CD4-positive, alpha-beta memory T cell (primary cell): ENCODE measurements at regions not wholly inside any gene's neighbourhood (a gene's known extent, or its start where the extent isn't known, plus 50 kb on each side); places are given as distances from the start of the nearest gene placed in this dataset.

Source experiments
- CTCF ChIA-PET: fragments of 350-600 bp; sonication (Branson Sonifier 250); formaldehyde crosslinking; loops from one replicate; lab custom pipeline; 2021; ENCODE audit warnings: inconsistent platforms; ENCODE audit not compliant: partially characterized antibody; lab: Charles Lee
- POLR2A ChIA-PET: fragments of 350-600 bp; sonication (Branson Sonifier 250); formaldehyde crosslinking; loops from one replicate; lab custom pipeline; 2021; ENCODE audit not compliant: partially characterized antibody; lab: Charles Lee
- DNase-seq, 5 donors: peaks; one replicate each; pipeline versions ENCODE4 v3.0.0 to v3.0.0-alpha.2; 2020 to 2022; ENCODE audit warnings: mixed read lengths in 1 of 5
- H3K27ac ChIP-seq: one replicate; pipeline ENCODE4 v1.7.0; 2013; ENCODE audit warnings: low read depth, low read length
- H3K27me3 ChIP-seq: 2 replicates; pipeline ENCODE4 v1.7.0; 2013; ENCODE audit warnings: mild to moderate bottlenecking, low read length, moderate library complexity; ENCODE audit not compliant: insufficient read depth
- H3K36me3 ChIP-seq: 2 replicates; pipeline ENCODE4 v1.7.0; 2013; ENCODE audit warnings: mild to moderate bottlenecking, low read length, moderate library complexity; ENCODE audit not compliant: insufficient read depth
- H3K4me1 ChIP-seq: 2 replicates; pipeline ENCODE4 v1.7.0; 2013; ENCODE audit warnings: mild to moderate bottlenecking, low read length, moderate library complexity; ENCODE audit not compliant: insufficient read depth
- H3K4me3 ChIP-seq, 2 donors: one replicate each; pipeline ENCODE4 v1.7.0; 2013; ENCODE audit warnings: low read length in 2 of 2, mild to moderate bottlenecking in 1 of 2
- H3K9me3 ChIP-seq, 2 donors: one replicate each; pipeline ENCODE4 v1.7.0; 2013; ENCODE audit warnings: low read length in 2 of 2, control low read depth in 1 of 2; ENCODE audit not compliant: control insufficient read depth in 1 of 2
- H3K27ac Mint-ChIP-seq, 7 donors: one replicate each; pipeline ENCODE4 v1.8.0; 2020 to 2021; ENCODE audit warnings: mixed read lengths in 7 of 7, mild to moderate bottlenecking in 6 of 7, inconsistent platforms in 3 of 7, moderate library complexity in 3 of 7
- H3K27me3 Mint-ChIP-seq, 2 donors: one replicate each; pipeline ENCODE4 v1.8.0; 2020 to 2021; ENCODE audit warnings: mixed read lengths in 2 of 2
- H3K36me3 Mint-ChIP-seq, 2 donors: one replicate each; pipeline ENCODE4 v1.8.0; 2020 to 2021; ENCODE audit warnings: mixed read lengths in 2 of 2, inconsistent platforms in 1 of 2, mild to moderate bottlenecking in 1 of 2
- H3K4me1 Mint-ChIP-seq, 4 donors: one replicate each; pipeline ENCODE4 v1.8.0; 2020 to 2021; ENCODE audit warnings: mixed read lengths in 4 of 4, mild to moderate bottlenecking in 1 of 4
- H3K4me3 Mint-ChIP-seq, 8 donors: one replicate each; pipeline ENCODE4 v1.8.0; 2020 to 2021; ENCODE audit warnings: mixed read lengths in 8 of 8, mild to moderate bottlenecking in 7 of 8, moderate library complexity in 6 of 8, inconsistent platforms in 3 of 8
- H3K9me3 Mint-ChIP-seq, 8 donors: one replicate each; pipeline ENCODE4 v1.8.0; 2020 to 2021; ENCODE audit warnings: mixed read lengths in 8 of 8, mild to moderate bottlenecking in 5 of 8, inconsistent platforms in 3 of 8, moderate library complexity in 1 of 8
- intact Hi-C: fragments of 100-400 bp; cut with micrococcal nuclease; formaldehyde crosslinking; loops from one replicate; pipeline ENCODE4 v1.15.1; 2023

DNA sequence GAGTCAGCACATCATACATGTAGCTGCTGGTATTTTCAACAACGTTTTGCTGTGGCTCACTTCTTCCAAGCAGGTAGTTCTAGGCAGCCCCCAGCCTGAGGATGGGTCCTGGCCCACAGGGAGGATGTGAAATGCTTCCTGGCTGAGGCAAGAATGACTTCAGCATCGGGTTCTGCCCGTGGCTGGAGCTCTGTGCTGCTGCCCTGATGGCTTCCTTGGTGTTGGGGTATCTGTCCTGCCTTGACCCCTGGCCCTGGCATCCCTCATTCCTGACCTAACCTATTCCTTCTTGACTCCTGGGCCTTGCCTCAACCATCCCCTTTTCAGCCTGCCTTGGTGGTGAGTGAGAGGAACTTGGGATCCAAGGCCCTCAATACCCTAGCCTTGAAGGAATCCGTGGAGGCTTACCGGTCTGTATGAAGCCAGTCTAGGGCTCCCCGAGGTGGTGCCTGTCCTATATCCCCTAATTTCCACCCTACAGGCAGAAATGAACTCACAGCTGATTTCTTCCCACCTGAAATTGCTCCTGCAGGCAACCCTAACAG lies 300.6 kb downstream of the TLE3 start:
- no peak overlapping the region for H3K27ac ChIP-seq
- no peaks in the 10 kb centered on the region for H3K36me3 ChIP-seq
- H3K4me3 ChIP-seq: no peak overlapping the region
- H3K36me3 Mint-ChIP-seq: no peaks in the 10 kb centered on the region
- H3K9me3 Mint-ChIP-seq: peaks cover 0 to 2% (median 0%) of the 10 kb centered on the region in 8 donors
- H3K4me1 ChIP-seq: no peaks in the 10 kb centered on the region
- ChIA-PET POLR2A (no interaction called here), CTCF (interaction anchor here (0.7 kb wide), 1 partner anchor 62 kb away, joined by 3 read pairs; no protein-coding TSS in a partner anchor)
- H3K27me3 ChIP-seq: no peaks in the 10 kb centered on the region
- intact Hi-C loops: no loop called here
- no peak for DNase-seq
- no peaks in the 10 kb centered on the region for H3K4me1 Mint-ChIP-seq
- H3K27me3 Mint-ChIP-seq: no peaks in the 10 kb centered on the region
- H3K4me3 Mint-ChIP-seq: no peak overlapping the region
- H3K27ac Mint-ChIP-seq: no peak overlapping the region
- H3K9me3 ChIP-seq: no peaks in the 10 kb centered on the region

- H3K4me1 ChIP-seq: no peaks in the 10 kb centered on the region
- H3K36me3 Mint-ChIP-seq: no peaks in the 10 kb centered on the region
- H3K27ac Mint-ChIP-seq: no peak overlapping the region
- H3K9me3 ChIP-seq: no peaks in the 10 kb centered on the region
- POLR2A ChIA-PET: no interaction called here
- CTCF ChIA-PET: interaction anchor here (0.7 kb wide), 1 partner anchor 63 kb away, joined by 3 read pairs; no protein-coding TSS in a partner anchor
- no peaks in the 10 kb centered on the region for H3K4me1 Mint-ChIP-seq
- no peak overlapping the region for H3K4me3 ChIP-seq
- H3K9me3 Mint-ChIP-seq: no peaks in the 10 kb centered on the region
- DNase-seq: no peak
- no peaks in the 10 kb centered on the region for H3K27me3 Mint-ChIP-seq
- no peak overlapping the region for H3K4me3 Mint-ChIP-seq
- intact Hi-C loops: no loop called here
- no peaks in the 10 kb centered on the region for H3K27me3 ChIP-seq
- H3K36me3 ChIP-seq: no peaks in the 10 kb centered on the region
- no peak overlapping the region for H3K27ac ChIP-seq
These were observed 300.1 kb downstream of the TLE3 start for GRCh38 chr15:69797615-69798014.

DNA sequence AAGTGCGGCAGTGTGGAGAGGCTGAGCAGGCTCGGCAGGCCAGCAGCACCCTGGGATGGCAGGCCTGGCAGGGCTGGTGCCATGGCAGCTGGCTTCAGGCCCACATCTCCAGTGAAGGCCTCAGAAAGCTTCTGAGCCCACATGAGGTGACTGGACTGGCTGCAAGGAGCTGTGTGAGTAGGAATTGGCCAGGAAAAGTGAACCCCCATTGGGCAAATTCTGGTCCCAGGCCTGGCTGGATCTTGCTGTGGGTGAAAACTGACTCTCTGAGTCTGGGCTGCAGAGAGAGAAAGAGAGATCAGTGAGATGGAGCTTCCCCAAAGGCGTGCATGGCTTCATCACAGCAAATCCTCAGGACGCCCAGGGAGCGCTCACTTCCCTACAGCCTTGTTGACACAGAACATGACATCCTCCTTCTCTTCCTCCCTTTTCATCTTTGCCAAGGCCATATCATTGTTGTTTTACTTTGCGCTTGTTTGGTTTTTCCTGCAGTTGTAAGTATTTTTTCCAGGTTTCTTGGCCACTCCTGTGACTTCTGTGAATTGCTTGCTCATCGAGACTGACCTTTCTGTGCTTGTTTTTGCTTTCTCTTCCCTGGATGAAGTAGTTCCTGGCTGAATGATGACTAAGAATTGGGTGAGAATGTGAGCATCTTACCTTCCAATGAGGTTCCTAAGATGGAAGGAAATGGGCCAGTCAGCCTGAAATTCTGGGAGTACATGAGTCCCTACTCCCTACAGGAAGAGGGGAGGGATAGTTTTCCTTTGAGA lies 299.1 kb downstream of the TLE3 start:
- H3K36me3 ChIP-seq: no peaks in the 10 kb centered on the region
- Mint-ChIP-seq H3K36me3 (no peaks in the 10 kb centered on the region), H3K4me1 (no peaks in the 10 kb centered on the region), H3K27ac (no peak overlapping the region), H3K4me3 (no peak overlapping the region), H3K9me3 (no peaks in the 10 kb centered on the region), H3K27me3 (no peaks in the 10 kb centered on the region)
- H3K27ac ChIP-seq: no peak overlapping the region
- H3K4me1 ChIP-seq: no peaks in the 10 kb centered on the region
- H3K4me3 ChIP-seq: no peak overlapping the region
- POLR2A ChIA-PET: no interaction called here
- DNase-seq: no peak
- intact Hi-C loops: no loop called here
- CTCF ChIA-PET: no interaction called here
- H3K9me3 ChIP-seq: no peaks in the 10 kb centered on the region
- no peaks in the 10 kb centered on the region for H3K27me3 ChIP-seq

DNA sequence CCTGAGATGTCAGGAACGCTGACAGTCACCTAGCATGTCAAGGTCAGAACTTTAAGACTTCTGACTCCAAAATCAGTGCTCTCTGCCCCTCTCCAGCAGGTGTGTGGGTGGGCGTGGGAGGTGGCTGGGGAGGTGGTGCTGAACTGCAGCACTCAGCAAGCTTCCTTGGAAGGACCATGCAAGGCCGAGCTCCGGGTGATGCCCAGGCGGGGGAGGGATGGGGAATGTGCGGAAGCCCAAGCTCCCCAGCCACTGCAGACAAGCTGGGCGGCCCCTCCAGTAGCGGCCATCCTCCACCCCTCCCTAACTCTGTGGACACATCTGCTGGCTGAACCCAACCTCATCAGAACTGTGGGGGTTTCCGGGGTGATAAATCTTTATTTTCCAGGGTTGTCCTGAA lies 296.6 kb downstream of the TLE3 start:
- H3K9me3 Mint-ChIP-seq: no peaks in the 10 kb centered on the region
- ChIA-PET CTCF (interaction anchor here (0.6 kb wide), 1 partner anchor 245 kb away, joined by 4 read pairs; no protein-coding TSS in a partner anchor), POLR2A (no interaction called here)
- H3K36me3 Mint-ChIP-seq: no peaks in the 10 kb centered on the region
- H3K27me3 Mint-ChIP-seq: peaks cover 0 to 2% of the 10 kb centered on the region in 2 donors
- Histone ChIP-seq H3K4me1 (no peaks in the 10 kb centered on the region), H3K27me3 (no peaks in the 10 kb centered on the region), H3K27ac (no peak overlapping the region), H3K36me3 (no peaks in the 10 kb centered on the region), H3K4me3 (no peak overlapping the region), H3K9me3 (no peaks in the 10 kb centered on the region)
- no peak overlapping the region for H3K27ac Mint-ChIP-seq
- DNase-seq: no peak
- H3K4me1 Mint-ChIP-seq: peaks cover 0 to 3% (median 0%) of the 10 kb centered on the region in 4 donors
- intact Hi-C loops: no loop called here
- H3K4me3 Mint-ChIP-seq: no peak overlapping the region

DNA sequence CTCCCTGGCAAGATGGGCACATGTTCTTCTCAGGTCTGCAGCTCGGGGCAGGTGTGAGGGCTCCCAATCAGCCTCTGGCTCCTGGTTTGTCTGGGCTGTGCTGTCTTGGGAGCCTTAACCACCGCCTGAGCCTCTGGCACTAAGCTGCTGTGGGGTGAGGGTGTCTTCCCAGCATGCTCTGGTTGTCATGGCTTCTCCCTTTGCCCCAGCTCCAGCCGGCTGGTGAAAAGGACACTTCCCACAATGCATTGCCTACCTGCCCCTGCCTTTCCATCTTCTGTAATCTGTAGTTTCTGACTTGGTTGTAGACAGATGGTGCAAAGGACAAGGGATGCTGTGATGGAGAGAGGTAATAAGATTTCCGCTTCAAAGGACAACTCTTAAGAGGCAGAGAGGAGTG lies 295.3 kb downstream of the TLE3 start:
- Mint-ChIP-seq H3K36me3 (no peaks in the 10 kb centered on the region), H3K9me3 (no peaks in the 10 kb centered on the region), H3K27me3 (peaks cover 0 to 5% of the 10 kb centered on the region in 2 donors), H3K27ac (no peak overlapping the region), H3K4me3 (no peak overlapping the region), H3K4me1 (peaks cover 0 to 5% (median 0%) of the 10 kb centered on the region in 4 donors)
- Histone ChIP-seq H3K27ac (no peak overlapping the region), H3K4me1 (no peaks in the 10 kb centered on the region), H3K9me3 (no peaks in the 10 kb centered on the region), H3K4me3 (no peak overlapping the region), H3K36me3 (no peaks in the 10 kb centered on the region), H3K27me3 (no peaks in the 10 kb centered on the region)
- DNase-seq: no peak
- intact Hi-C loops: no loop called here
- ChIA-PET CTCF (no interaction called here), POLR2A (no interaction called here)

- Mint-ChIP-seq H3K4me1 (peaks cover 0 to 5% (median 0%) of the 10 kb centered on the region in 4 donors), H3K27me3 (peaks cover 3 to 5% of the 10 kb centered on the region in 2 donors), H3K27ac (no peak overlapping the region), H3K36me3 (no peaks in the 10 kb centered on the region), H3K4me3 (no peak overlapping the region), H3K9me3 (no peaks in the 10 kb centered on the region)
- Histone ChIP-seq H3K4me3 (no peak overlapping the region), H3K9me3 (no peaks in the 10 kb centered on the region), H3K4me1 (no peaks in the 10 kb centered on the region), H3K36me3 (no peaks in the 10 kb centered on the region), H3K27ac (no peak overlapping the region), H3K27me3 (no peaks in the 10 kb centered on the region)
- ChIA-PET POLR2A (no interaction called here), CTCF (no interaction called here)
- intact Hi-C loops: no loop called here
- DNase-seq: no peak
These were observed 292.9 kb downstream of the TLE3 start for GRCh38 chr15:69804786-69805185.

- Histone ChIP-seq H3K27ac (no peak overlapping the region), H3K9me3 (no peaks in the 10 kb centered on the region), H3K36me3 (no peaks in the 10 kb centered on the region), H3K27me3 (no peaks in the 10 kb centered on the region), H3K4me1 (no peaks in the 10 kb centered on the region), H3K4me3 (no peak overlapping the region)
- POLR2A ChIA-PET: no interaction called here
- Mint-ChIP-seq H3K27me3 (peaks cover 3 to 5% of the 10 kb centered on the region in 2 donors), H3K4me1 (peaks cover 0 to 5% (median 0%) of the 10 kb centered on the region in 4 donors), H3K27ac (no peak overlapping the region), H3K9me3 (no peaks in the 10 kb centered on the region), H3K36me3 (no peaks in the 10 kb centered on the region), H3K4me3 (no peak overlapping the region)
- CTCF ChIA-PET: no interaction called here
- intact Hi-C loops: no loop called here
- no peak for DNase-seq
These were observed 292.3 kb downstream of the TLE3 start for GRCh38 chr15:69805248-69805953.
